ENCODE measurements at regions not wholly inside any gene's neighbourhood (a gene's known extent, or its start where the extent isn't known, plus 50 kb on each side); places are given as distances from the start of the nearest gene placed in this dataset.

DNA sequence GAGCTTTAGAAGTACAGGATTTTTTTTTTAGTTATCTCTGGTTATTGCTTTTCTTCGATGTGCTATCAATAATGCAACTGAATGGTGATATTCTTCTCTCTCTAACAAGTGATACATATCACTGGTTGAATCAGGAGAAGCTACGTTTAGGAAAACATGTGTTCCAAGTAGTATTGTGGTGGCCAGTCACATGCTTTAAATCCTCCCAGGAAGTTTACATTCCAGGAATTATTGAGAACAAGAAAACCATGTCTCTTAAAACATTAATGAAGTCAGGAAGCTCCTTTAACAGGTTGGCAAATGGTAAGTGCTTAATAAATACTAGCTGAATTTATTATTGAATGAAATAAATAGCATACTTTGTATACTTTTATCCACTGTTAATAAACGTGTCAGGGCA is 371.1 kb downstream of the BCKDHB start:
- Histone ChIP-seq H3K36me3 (no peaks in the 10 kb centered on the region), H3K4me3 (ENCODE audit: low read depth in 1 of 2, low read length in 1 of 2) (no peak overlapping the region), H3K9me3 (no peaks in the 10 kb centered on the region), H3K4me1 (ENCODE audit: control insufficient read depth in 1 of 2, insufficient read depth in 1 of 2, low read depth in 1 of 2, low read length in 1 of 2) (no peaks in the 10 kb centered on the region), H3K27ac (no peak overlapping the region), H3K27me3 (no peaks in the 10 kb centered on the region)
- TF ChIP-seq, protein P1, sequence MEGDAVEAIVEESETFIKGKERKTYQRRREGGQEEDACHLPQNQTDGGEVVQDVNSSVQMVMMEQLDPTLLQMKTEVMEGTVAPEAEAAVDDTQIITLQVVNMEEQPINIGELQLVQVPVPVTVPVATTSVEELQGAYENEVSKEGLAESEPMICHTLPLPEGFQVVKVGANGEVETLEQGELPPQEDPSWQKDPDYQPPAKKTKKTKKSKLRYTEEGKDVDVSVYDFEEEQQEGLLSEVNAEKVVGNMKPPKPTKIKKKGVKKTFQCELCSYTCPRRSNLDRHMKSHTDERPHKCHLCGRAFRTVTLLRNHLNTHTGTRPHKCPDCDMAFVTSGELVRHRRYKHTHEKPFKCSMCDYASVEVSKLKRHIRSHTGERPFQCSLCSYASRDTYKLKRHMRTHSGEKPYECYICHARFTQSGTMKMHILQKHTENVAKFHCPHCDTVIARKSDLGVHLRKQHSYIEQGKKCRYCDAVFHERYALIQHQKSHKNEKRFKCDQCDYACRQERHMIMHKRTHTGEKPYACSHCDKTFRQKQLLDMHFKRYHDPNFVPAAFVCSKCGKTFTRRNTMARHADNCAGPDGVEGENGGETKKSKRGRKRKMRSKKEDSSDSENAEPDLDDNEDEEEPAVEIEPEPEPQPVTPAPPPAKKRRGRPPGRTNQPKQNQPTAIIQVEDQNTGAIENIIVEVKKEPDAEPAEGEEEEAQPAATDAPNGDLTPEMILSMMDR (IDR thresholded peaks at IDR 0.05): no peak

- Histone ChIP-seq H3K9me3 (no peaks in the 10 kb centered on the region), H3K36me3 (no peaks in the 10 kb centered on the region)
- TF ChIP-seq, protein P1 (IDR thresholded peaks at IDR 0.05): no peak
These were observed 365.8 kb downstream of the BCKDHB start for GRCh38 chr6:80472271-80472670.

DNA sequence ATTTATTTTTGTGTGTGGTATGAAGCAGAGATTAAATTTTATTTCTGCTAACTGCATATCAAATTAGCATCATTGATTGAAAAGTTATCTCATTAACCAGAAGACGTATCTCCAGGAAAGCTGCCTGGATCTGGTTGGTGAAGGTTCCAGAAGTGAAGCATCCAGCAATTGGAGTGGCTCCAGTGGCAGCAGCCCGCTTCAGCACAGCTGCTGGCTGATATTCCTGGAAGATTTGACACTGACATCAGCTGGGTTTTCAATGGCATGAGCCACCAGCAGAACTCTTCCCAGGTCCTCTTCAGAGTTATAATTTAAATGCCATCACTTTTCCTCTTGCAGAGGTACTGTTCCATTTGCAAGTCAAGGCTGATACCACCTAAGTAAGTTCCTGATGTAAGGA is 363.5 kb downstream of the BCKDHB start:
- H3K36me3 ChIP-seq: no peaks in the 10 kb centered on the region
- H3K4me3 ChIP-seq (ENCODE audit: low read depth in 1 of 2, low read length in 1 of 2): no peak overlapping the region
- H3K4me1 ChIP-seq (ENCODE audit: control insufficient read depth in 1 of 2, insufficient read depth in 1 of 2, low read depth in 1 of 2, low read length in 1 of 2): no peaks in the 10 kb centered on the region
- H3K27ac ChIP-seq: no peak overlapping the region
- no peaks in the 10 kb centered on the region for H3K27me3 ChIP-seq
- TF ChIP-seq, protein P1 (IDR thresholded peaks at IDR 0.05): no peak
- H3K9me3 ChIP-seq: no peaks in the 10 kb centered on the region

More at GRCh38 chr6:80472271-80472670, 365.8 kb downstream of the BCKDHB start:
- Histone ChIP-seq H3K4me3 (ENCODE audit: low read depth in 1 of 2, low read length in 1 of 2) (no peak overlapping the region), H3K27ac (no peak overlapping the region), H3K4me1 (ENCODE audit: control insufficient read depth in 1 of 2, insufficient read depth in 1 of 2, low read depth in 1 of 2, low read length in 1 of 2) (no peaks in the 10 kb centered on the region), H3K27me3 (no peaks in the 10 kb centered on the region)

- TF ChIP-seq, protein P1 (IDR thresholded peaks at IDR 0.05): no peak
- Histone ChIP-seq H3K9me3 (no peaks in the 10 kb centered on the region), H3K4me1 (ENCODE audit: control insufficient read depth in 1 of 2, insufficient read depth in 1 of 2, low read depth in 1 of 2, low read length in 1 of 2) (no peaks in the 10 kb centered on the region), H3K27ac (no peak overlapping the region), H3K4me3 (ENCODE audit: low read depth in 1 of 2, low read length in 1 of 2) (no peak overlapping the region), H3K36me3 (no peaks in the 10 kb centered on the region), H3K27me3 (no peaks in the 10 kb centered on the region)
These were observed 361.9 kb downstream of the BCKDHB start for GRCh38 chr6:80468398-80468797.

GRCh38 chr6:80467408-80467807 is 360.9 kb downstream of the BCKDHB start:
- Histone ChIP-seq H3K4me3 (ENCODE audit: low read depth in 1 of 2, low read length in 1 of 2) (no peak overlapping the region), H3K36me3 (no peaks in the 10 kb centered on the region), H3K27me3 (no peaks in the 10 kb centered on the region), H3K9me3 (no peaks in the 10 kb centered on the region), H3K27ac (no peak overlapping the region), H3K4me1 (ENCODE audit: control insufficient read depth in 1 of 2, insufficient read depth in 1 of 2, low read depth in 1 of 2, low read length in 1 of 2) (no peaks in the 10 kb centered on the region)
- TF ChIP-seq, protein P1 (IDR thresholded peaks at IDR 0.05): no peak

GRCh38 chr6:80466981-80467380 is 360.5 kb downstream of the BCKDHB start:
- TF ChIP-seq, protein P1 (IDR thresholded peaks at IDR 0.05): no peak

More at GRCh38 chr6:80466981-80467380, 360.5 kb downstream of the BCKDHB start:
- no peaks in the 10 kb centered on the region for H3K9me3 ChIP-seq
- H3K27me3 ChIP-seq: no peaks in the 10 kb centered on the region
- no peak overlapping the region for H3K27ac ChIP-seq
- H3K4me1 ChIP-seq (ENCODE audit: control insufficient read depth in 1 of 2, insufficient read depth in 1 of 2, low read depth in 1 of 2, low read length in 1 of 2): no peaks in the 10 kb centered on the region
- no peaks in the 10 kb centered on the region for H3K36me3 ChIP-seq
- H3K4me3 ChIP-seq (ENCODE audit: low read depth in 1 of 2, low read length in 1 of 2): no peak overlapping the region

Data from neutrophil (primary cell).